HEK293 (cell line): ENCODE measurements at regions not wholly inside any gene's neighbourhood (a gene's known extent, or its start where the extent isn't known, plus 50 kb on each side); places are given as distances from the start of the nearest gene placed in this dataset.

Source experiments
- CTCF ChIA-PET: fragments of 350-600 bp; formaldehyde crosslinking; extraction: SDS; loops from one replicate; lab custom pipeline; 2021; ENCODE audit warnings: antibody characterized with exemption; lab: Yijun Ruan, JAX
- POLR2A ChIA-PET: fragments of 300-600 bp; formaldehyde crosslinking; extraction: SDS; loops from one replicate; lab custom pipeline; 2020; ENCODE audit warnings: antibody characterized with exemption, inconsistent platforms; lab: Yijun Ruan, JAX
- H3K27ac ChIP-seq: fragments of 200-500 bp; sonication (Bioruptor generic); 2 replicates; pipeline ENCODE4 v1.5.1; 2014; ENCODE audit warnings: low read depth, low read length, control low read depth, inconsistent platforms; ENCODE audit errors: extremely low read depth
- H3K36me3 ChIP-seq, 2 experiments: fragments of 200-500 bp in 1 of 2; sonication (Bioruptor generic) in 1 of 2; 1 replicate in 1 of 2; 2 replicates in 1 of 2; pipeline ENCODE4 v1.5.1; 2014 to 2017; ENCODE audit warnings: inconsistent platforms in 2 of 2, low read length in 2 of 2; ENCODE audit not compliant: control insufficient read depth in 2 of 2, insufficient read depth in 1 of 2
- H3K4me1 ChIP-seq: fragments of 200-500 bp; sonication (Bioruptor generic); 2 replicates; pipeline ENCODE4 v1.5.1; 2014; ENCODE audit warnings: mild to moderate bottlenecking, low read length, inconsistent platforms; ENCODE audit not compliant: control insufficient read depth, insufficient read depth
- H3K4me3 ChIP-seq: 2 replicates; pipeline ENCODE4 v1.5.1; 2011; ENCODE audit warnings: low read depth, mild to moderate bottlenecking, control low read depth, low read length, moderate library complexity
- H3K9me3 ChIP-seq: fragments of 200-500 bp; sonication (Bioruptor generic); 2 replicates; pipeline ENCODE4 v1.5.1; 2014; ENCODE audit warnings: low read depth, low read length, inconsistent platforms; ENCODE audit not compliant: control insufficient read depth, insufficient read depth
- HOXC10 ChIP-seq: sonication (generic); formaldehyde crosslinking; IDR thresholded peaks from 2 replicates; pipeline ENCODE4 v1.8.1; 2023; ENCODE audit warnings: mild to moderate bottlenecking, missing genetic modification reagents
- PRDM1 ChIP-seq: fragments of 450-650 bp; formaldehyde crosslinking; IDR thresholded peaks from 2 replicates; pipeline ENCODE4; 2016; ENCODE audit warnings: missing biosample characterization, missing genetic modification characterization
- WT1 ChIP-seq: fragments of 450-650 bp; formaldehyde crosslinking; IDR thresholded peaks from 2 replicates; pipeline ENCODE4 v1.5.1; 2016; ENCODE audit warnings: missing biosample characterization, missing genetic modification characterization
- ZNF157 ChIP-seq: fragments of 450-650 bp; formaldehyde crosslinking; IDR thresholded peaks from 2 replicates; pipeline ENCODE4 v1.5.1; 2016; ENCODE audit warnings: missing biosample characterization, missing genetic modification characterization
- ZNF184 ChIP-seq: fragments of 450-650 bp; IDR thresholded peaks from 2 replicates; pipeline ENCODE4 v1.5.1; 2018; ENCODE audit warnings: missing biosample characterization, mild to moderate bottlenecking, missing genetic modification characterization
- ZNF221 ChIP-seq: fragments of 450-650 bp; formaldehyde crosslinking; IDR thresholded peaks from 2 replicates; pipeline ENCODE4 v1.5.1; 2017; ENCODE audit warnings: missing biosample characterization, missing genetic modification characterization, borderline replicate concordance
- ZNF24 ChIP-seq: fragments of 450-650 bp; formaldehyde crosslinking; IDR thresholded peaks from 2 replicates; pipeline ENCODE4 v1.5.1; 2016; ENCODE audit warnings: missing biosample characterization, missing genetic modification characterization
- ZNF514 ChIP-seq: fragments of 450-650 bp; formaldehyde crosslinking; IDR thresholded peaks from 2 replicates; pipeline ENCODE4 v1.5.1; 2016; ENCODE audit warnings: missing biosample characterization, missing genetic modification characterization
- ZNF555 ChIP-seq: fragments of 450-650 bp; formaldehyde crosslinking; conservative IDR thresholded peaks from 2 replicates; pipeline ENCODE4 v1.5.1; 2017; ENCODE audit warnings: missing biosample characterization, mild to moderate bottlenecking, missing genetic modification characterization, inconsistent platforms
- ZNF585B ChIP-seq: fragments of 450-650 bp; formaldehyde crosslinking; IDR thresholded peaks from 2 replicates; pipeline ENCODE4 v1.5.1; 2016; ENCODE audit warnings: missing biosample characterization, missing genetic modification characterization
- ZNF792 ChIP-seq: fragments of 450-650 bp; formaldehyde crosslinking; IDR thresholded peaks from 2 replicates; pipeline ENCODE4 v1.5.1; 2016; ENCODE audit warnings: missing biosample characterization, missing genetic modification characterization
- TF ChIP-seq, protein P1 (sequence below): fragments of 450-650 bp; formaldehyde crosslinking; conservative IDR thresholded peaks from 2 replicates; pipeline ENCODE4 v1.5.1; 2016; ENCODE audit warnings: low read depth, missing biosample characterization, missing genetic modification characterization
- TF ChIP-seq, protein P2 (sequence below): IDR thresholded peaks from 2 replicates; pipeline ENCODE4 v1.6.1; 2011; ENCODE audit warnings: mild to moderate bottlenecking, low read depth, low read length, borderline replicate concordance
- TF ChIP-seq, protein P3 (sequence below): fragments of 450-650 bp; formaldehyde crosslinking; IDR thresholded peaks from 2 replicates; pipeline ENCODE4 v1.5.1; 2016; ENCODE audit warnings: missing biosample characterization, missing genetic modification characterization
- TF ChIP-seq, protein P4 (sequence below): sonication (generic); formaldehyde crosslinking; IDR thresholded peaks from 2 replicates; pipeline ENCODE4 v1.8.1; 2022; ENCODE audit warnings: mild to moderate bottlenecking, moderate library complexity, missing genetic modification reagents
- TF ChIP-seq, protein P5 (sequence below): fragments of 450-650 bp; formaldehyde crosslinking; IDR thresholded peaks from 2 replicates; pipeline ENCODE4 v1.5.1; 2016; ENCODE audit warnings: missing biosample characterization, missing genetic modification characterization, borderline replicate concordance
- TF ChIP-seq, protein P6 (sequence below): fragments of 450-650 bp; formaldehyde crosslinking; IDR thresholded peaks from 2 replicates; pipeline ENCODE4 v1.5.1; 2016; ENCODE audit warnings: missing biosample characterization, missing genetic modification characterization

DNA sequence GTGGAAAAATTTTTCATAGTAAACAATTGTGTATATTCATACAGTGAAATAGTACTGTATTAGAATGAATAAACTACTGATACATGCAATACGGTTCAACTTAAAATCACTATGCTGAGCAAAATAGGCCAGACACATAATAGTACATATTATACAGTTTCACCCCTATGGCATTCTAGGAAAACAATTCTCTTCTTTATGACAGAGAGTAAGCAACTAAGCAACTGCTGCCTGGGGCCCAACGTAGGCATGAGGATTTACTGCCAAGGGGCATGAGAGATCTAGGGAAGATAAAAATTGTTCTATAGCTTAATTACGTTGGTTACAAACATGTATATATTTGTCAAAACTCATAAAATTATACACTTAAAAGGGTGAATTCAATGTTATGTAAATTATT, 180.2 kb downstream of the DRD1 start:
- no peak overlapping the region for H3K4me3 ChIP-seq
- H3K9me3 ChIP-seq = no peaks in the 10 kb centered on the region
- POLR2A ChIA-PET = no interaction called here
- no peak overlapping the region for H3K27ac ChIP-seq
- TF ChIP-seq, protein P1, sequence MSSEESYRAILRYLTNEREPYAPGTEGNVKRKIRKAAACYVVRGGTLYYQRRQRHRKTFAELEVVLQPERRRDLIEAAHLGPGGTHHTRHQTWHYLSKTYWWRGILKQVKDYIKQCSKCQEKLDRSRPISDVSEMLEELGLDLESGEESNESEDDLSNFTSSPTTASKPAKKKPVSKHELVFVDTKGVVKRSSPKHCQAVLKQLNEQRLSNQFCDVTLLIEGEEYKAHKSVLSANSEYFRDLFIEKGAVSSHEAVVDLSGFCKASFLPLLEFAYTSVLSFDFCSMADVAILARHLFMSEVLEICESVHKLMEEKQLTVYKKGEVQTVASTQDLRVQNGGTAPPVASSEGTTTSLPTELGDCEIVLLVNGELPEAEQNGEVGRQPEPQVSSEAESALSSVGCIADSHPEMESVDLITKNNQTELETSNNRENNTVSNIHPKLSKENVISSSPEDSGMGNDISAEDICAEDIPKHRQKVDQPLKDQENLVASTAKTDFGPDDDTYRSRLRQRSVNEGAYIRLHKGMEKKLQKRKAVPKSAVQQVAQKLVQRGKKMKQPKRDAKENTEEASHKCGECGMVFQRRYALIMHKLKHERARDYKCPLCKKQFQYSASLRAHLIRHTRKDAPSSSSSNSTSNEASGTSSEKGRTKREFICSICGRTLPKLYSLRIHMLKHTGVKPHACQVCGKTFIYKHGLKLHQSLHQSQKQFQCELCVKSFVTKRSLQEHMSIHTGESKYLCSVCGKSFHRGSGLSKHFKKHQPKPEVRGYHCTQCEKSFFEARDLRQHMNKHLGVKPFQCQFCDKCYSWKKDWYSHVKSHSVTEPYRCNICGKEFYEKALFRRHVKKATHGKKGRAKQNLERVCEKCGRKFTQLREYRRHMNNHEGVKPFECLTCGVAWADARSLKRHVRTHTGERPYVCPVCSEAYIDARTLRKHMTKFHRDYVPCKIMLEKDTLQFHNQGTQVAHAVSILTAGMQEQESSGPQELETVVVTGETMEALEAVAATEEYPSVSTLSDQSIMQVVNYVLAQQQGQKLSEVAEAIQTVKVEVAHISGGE (tag by site-specific recombination) = no peak
- TF ChIP-seq ZNF555 (tag by site-specific recombination) (no peak), ZNF184 (no peak), PRDM1 (no peak), ZNF585B (tag by site-specific recombination) (no peak), WT1 (tag by site-specific recombination) (no peak), ZNF792 (tag by site-specific recombination) (no peak), HOXC10 (CRISPR knock-in tag) (no peak), ZNF514 (tag by site-specific recombination) (no peak), ZNF24 (tag by site-specific recombination) (no peak), ZNF157 (tag by site-specific recombination) (no peak), ZNF221 (no peak)
- TF ChIP-seq, protein P2, sequence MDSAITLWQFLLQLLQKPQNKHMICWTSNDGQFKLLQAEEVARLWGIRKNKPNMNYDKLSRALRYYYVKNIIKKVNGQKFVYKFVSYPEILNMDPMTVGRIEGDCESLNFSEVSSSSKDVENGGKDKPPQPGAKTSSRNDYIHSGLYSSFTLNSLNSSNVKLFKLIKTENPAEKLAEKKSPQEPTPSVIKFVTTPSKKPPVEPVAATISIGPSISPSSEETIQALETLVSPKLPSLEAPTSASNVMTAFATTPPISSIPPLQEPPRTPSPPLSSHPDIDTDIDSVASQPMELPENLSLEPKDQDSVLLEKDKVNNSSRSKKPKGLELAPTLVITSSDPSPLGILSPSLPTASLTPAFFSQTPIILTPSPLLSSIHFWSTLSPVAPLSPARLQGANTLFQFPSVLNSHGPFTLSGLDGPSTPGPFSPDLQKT = no peak
- TF ChIP-seq, protein P3, sequence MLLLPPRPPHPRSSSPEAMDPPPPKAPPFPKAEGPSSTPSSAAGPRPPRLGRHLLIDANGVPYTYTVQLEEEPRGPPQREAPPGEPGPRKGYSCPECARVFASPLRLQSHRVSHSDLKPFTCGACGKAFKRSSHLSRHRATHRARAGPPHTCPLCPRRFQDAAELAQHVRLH (tag by site-specific recombination) = no peak
- TF ChIP-seq, protein P4, sequence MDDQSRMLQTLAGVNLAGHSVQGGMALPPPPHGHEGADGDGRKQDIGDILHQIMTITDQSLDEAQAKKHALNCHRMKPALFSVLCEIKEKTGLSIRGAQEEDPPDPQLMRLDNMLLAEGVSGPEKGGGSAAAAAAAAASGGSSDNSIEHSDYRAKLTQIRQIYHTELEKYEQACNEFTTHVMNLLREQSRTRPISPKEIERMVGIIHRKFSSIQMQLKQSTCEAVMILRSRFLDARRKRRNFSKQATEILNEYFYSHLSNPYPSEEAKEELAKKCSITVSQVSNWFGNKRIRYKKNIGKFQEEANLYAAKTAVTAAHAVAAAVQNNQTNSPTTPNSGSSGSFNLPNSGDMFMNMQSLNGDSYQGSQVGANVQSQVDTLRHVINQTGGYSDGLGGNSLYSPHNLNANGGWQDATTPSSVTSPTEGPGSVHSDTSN (CRISPR knock-in tag) = no peak
- TF ChIP-seq, protein P5, sequence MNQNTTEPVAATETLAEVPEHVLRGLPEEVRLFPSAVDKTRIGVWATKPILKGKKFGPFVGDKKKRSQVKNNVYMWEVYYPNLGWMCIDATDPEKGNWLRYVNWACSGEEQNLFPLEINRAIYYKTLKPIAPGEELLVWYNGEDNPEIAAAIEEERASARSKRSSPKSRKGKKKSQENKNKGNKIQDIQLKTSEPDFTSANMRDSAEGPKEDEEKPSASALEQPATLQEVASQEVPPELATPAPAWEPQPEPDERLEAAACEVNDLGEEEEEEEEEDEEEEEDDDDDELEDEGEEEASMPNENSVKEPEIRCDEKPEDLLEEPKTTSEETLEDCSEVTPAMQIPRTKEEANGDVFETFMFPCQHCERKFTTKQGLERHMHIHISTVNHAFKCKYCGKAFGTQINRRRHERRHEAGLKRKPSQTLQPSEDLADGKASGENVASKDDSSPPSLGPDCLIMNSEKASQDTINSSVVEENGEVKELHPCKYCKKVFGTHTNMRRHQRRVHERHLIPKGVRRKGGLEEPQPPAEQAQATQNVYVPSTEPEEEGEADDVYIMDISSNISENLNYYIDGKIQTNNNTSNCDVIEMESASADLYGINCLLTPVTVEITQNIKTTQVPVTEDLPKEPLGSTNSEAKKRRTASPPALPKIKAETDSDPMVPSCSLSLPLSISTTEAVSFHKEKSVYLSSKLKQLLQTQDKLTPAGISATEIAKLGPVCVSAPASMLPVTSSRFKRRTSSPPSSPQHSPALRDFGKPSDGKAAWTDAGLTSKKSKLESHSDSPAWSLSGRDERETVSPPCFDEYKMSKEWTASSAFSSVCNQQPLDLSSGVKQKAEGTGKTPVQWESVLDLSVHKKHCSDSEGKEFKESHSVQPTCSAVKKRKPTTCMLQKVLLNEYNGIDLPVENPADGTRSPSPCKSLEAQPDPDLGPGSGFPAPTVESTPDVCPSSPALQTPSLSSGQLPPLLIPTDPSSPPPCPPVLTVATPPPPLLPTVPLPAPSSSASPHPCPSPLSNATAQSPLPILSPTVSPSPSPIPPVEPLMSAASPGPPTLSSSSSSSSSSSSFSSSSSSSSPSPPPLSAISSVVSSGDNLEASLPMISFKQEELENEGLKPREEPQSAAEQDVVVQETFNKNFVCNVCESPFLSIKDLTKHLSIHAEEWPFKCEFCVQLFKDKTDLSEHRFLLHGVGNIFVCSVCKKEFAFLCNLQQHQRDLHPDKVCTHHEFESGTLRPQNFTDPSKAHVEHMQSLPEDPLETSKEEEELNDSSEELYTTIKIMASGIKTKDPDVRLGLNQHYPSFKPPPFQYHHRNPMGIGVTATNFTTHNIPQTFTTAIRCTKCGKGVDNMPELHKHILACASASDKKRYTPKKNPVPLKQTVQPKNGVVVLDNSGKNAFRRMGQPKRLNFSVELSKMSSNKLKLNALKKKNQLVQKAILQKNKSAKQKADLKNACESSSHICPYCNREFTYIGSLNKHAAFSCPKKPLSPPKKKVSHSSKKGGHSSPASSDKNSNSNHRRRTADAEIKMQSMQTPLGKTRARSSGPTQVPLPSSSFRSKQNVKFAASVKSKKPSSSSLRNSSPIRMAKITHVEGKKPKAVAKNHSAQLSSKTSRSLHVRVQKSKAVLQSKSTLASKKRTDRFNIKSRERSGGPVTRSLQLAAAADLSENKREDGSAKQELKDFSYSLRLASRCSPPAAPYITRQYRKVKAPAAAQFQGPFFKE (tag by site-specific recombination) = no peak
- TF ChIP-seq, protein P6, sequence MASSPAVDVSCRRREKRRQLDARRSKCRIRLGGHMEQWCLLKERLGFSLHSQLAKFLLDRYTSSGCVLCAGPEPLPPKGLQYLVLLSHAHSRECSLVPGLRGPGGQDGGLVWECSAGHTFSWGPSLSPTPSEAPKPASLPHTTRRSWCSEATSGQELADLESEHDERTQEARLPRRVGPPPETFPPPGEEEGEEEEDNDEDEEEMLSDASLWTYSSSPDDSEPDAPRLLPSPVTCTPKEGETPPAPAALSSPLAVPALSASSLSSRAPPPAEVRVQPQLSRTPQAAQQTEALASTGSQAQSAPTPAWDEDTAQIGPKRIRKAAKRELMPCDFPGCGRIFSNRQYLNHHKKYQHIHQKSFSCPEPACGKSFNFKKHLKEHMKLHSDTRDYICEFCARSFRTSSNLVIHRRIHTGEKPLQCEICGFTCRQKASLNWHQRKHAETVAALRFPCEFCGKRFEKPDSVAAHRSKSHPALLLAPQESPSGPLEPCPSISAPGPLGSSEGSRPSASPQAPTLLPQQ (tag by site-specific recombination) = no peak
- TF ChIP-seq, all 188 proteins: peak for 0
- Histone ChIP-seq H3K36me3 (no peaks in the 10 kb centered on the region), H3K4me1 (no peaks in the 10 kb centered on the region)
- CTCF ChIA-PET = no interaction called here
